ENCODE measurements at regions not wholly inside any gene's neighbourhood (a gene's known extent, or its start where the extent isn't known, plus 50 kb on each side); places are given as distances from the start of the nearest gene placed in this dataset.

DNA sequence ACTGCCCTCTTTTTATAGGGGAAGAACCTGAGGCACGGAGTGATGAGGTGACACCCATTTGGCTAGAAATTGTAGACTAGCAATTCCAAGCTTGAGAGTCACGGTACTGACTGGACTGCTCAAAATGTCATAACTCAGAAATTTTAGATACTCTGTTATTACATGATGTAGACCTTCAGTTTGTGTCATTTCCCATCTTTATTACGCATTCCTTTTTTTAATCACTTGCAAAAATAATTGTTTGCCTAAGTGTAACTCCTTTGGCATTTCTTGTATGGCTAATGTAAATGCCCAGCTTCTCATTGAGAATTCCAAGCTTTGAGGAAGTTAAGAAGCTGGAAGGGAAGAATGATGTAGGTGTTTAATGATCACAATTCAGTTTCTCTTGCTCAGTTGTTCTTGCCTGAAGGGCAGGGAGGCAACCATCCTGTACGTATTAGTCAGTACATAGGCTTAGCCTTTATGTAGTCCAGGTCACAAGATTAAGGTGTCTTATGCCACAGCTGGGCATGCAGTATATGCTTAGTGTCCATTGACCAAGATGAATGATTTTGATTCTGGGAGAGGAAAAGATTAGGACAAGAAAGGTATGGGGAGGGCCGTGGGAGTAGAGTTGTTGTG is 68.2 kb upstream of the EVL start:
- TF ChIP-seq JUND (IDR thresholded peaks at IDR 0.05), result no peak
- TF ChIP-seq FOSL2 (IDR thresholded peaks at IDR 0.05; ENCODE audit: borderline replicate concordance, low read depth), result no peak
- no peak for TF ChIP-seq RFX5 (IDR thresholded peaks at IDR 0.05; ENCODE audit: low read length)
- TF ChIP-seq, protein P1, sequence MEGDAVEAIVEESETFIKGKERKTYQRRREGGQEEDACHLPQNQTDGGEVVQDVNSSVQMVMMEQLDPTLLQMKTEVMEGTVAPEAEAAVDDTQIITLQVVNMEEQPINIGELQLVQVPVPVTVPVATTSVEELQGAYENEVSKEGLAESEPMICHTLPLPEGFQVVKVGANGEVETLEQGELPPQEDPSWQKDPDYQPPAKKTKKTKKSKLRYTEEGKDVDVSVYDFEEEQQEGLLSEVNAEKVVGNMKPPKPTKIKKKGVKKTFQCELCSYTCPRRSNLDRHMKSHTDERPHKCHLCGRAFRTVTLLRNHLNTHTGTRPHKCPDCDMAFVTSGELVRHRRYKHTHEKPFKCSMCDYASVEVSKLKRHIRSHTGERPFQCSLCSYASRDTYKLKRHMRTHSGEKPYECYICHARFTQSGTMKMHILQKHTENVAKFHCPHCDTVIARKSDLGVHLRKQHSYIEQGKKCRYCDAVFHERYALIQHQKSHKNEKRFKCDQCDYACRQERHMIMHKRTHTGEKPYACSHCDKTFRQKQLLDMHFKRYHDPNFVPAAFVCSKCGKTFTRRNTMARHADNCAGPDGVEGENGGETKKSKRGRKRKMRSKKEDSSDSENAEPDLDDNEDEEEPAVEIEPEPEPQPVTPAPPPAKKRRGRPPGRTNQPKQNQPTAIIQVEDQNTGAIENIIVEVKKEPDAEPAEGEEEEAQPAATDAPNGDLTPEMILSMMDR (IDR thresholded peaks at IDR 0.05), result no peak
- TF ChIP-seq EP300 (IDR thresholded peaks at IDR 0.05; ENCODE audit: borderline replicate concordance in 1 of 2, low read depth in 1 of 2, low read length in 1 of 2), result no peak
- TF ChIP-seq, protein P2, sequence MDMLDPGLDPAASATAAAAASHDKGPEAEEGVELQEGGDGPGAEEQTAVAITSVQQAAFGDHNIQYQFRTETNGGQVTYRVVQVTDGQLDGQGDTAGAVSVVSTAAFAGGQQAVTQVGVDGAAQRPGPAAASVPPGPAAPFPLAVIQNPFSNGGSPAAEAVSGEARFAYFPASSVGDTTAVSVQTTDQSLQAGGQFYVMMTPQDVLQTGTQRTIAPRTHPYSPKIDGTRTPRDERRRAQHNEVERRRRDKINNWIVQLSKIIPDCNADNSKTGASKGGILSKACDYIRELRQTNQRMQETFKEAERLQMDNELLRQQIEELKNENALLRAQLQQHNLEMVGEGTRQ (IDR thresholded peaks at IDR 0.05; ENCODE audit: borderline replicate concordance, low read depth, low read length), result no peak
- no peak for TF ChIP-seq YY1 (IDR thresholded peaks at IDR 0.05; ENCODE audit: low read depth)
- no peak for TF ChIP-seq GABPA (IDR thresholded peaks at IDR 0.05; ENCODE audit: low read depth)
- no peak for TF ChIP-seq FOXM1 (IDR thresholded peaks at IDR 0.05; ENCODE audit: low read depth)
- TF ChIP-seq, protein P3, sequence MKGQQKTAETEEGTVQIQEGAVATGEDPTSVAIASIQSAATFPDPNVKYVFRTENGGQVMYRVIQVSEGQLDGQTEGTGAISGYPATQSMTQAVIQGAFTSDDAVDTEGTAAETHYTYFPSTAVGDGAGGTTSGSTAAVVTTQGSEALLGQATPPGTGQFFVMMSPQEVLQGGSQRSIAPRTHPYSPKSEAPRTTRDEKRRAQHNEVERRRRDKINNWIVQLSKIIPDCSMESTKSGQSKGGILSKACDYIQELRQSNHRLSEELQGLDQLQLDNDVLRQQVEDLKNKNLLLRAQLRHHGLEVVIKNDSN (IDR thresholded peaks at IDR 0.05; ENCODE audit: borderline replicate concordance, low read depth), result no peak
- no peak for TF ChIP-seq RAD21 (IDR thresholded peaks at IDR 0.05; ENCODE audit: low read length)
- TF ChIP-seq SMC3 (IDR thresholded peaks at IDR 0.05; ENCODE audit: low read depth, low read length), result no peak
- no peak for TF ChIP-seq EZH2phosphoT487 (IDR thresholded peaks at IDR 0.05; ENCODE audit: borderline replicate concordance, low read depth)
- no peak for TF ChIP-seq SIN3A (IDR thresholded peaks at IDR 0.05; ENCODE audit: borderline replicate concordance, low read depth, low read length)

Data from SK-N-SH (cell line).